Fibroblast of skin of right quadriceps (primary cell): ENCODE measurements at regions not wholly inside any gene's neighbourhood (a gene's known extent, or its start where the extent isn't known, plus 50 kb on each side); places are given as distances from the start of the nearest gene placed in this dataset.

Experiments
- DNase-seq: peaks from one replicate; pipeline ENCODE4 v3.0.0-alpha.2; 2013

DNA sequence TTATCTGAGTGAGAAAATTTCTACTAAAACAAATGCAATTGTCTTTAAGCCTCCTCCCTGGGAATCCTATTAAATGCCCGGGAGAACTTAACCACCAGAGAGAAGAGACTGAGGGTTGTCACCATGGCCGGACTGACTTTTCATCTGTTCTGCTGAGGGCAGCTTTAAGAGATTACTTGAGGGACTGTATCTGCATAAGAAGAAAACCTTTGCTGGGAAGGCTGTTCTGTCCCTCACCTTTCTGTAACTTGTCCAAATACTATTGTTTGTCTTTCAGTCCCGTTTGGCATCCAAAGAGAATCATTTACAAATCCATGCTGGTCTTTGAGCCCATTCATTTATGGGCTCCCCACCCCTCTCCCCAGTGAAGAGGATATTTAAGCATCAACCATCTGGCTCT, 306.3 kb upstream of the FLRT2 start:
- no peak for DNase-seq

- no peak for DNase-seq
These were observed 305.7 kb upstream of the FLRT2 start for GRCh38 chr14:85224241-85224640.

GRCh38 chr14:85233756-85234155, 296.2 kb upstream of the FLRT2 start:
- peak; percentile 54 for DNase-seq

GRCh38 chr14:85234156-85235025, 295.6 kb upstream of the FLRT2 start:
- peak; percentile 82 for DNase-seq

GRCh38 chr14:85235868-85236267, 294.1 kb upstream of the FLRT2 start:
- no peak for DNase-seq

- DNase-seq: no peak
These were observed 293.6 kb upstream of the FLRT2 start for GRCh38 chr14:85236296-85236695.

DNA sequence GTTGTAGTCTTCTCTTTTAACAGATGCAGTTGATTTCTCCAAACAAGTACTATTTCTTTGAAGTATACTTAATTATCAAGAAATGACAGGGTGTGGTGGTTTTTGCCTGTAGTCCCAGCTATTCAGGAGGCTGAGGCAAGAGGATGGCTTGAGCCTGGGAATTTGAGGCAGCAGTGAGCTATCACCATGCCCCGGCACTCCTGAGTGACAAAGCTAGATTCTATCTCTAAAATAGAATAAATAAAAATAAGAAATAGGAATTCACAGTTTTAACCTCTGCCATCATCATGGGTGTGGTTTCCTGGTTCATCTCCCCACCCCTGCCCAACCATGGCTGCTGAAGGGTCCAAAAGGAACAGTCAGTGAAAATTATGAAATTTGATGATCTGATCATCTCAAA, 290.2 kb upstream of the FLRT2 start:
- no peak for DNase-seq

GRCh38 chr14:85241022-85241855, 288.7 kb upstream of the FLRT2 start:
- peak; percentile 18 for DNase-seq

DNA sequence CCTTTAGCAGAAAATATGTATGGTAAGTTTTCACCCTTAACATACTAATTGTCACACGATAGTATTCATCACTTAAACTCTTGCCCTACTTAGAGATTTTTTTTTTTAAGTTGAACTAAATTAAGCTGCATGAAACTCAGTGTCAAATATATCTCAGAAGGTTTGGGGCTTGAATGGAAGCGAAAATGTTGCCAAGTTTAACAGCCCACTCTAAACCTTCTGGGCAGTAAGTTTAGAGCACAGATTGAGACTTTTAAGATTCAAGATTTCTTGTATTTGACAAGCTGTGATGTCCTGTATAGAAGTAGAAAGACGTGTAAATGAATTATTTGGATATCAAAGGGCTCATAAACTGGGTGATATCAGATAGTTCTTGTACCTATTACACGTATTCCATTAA, 287.3 kb upstream of the FLRT2 start:
- DNase-seq: no peak

DNA sequence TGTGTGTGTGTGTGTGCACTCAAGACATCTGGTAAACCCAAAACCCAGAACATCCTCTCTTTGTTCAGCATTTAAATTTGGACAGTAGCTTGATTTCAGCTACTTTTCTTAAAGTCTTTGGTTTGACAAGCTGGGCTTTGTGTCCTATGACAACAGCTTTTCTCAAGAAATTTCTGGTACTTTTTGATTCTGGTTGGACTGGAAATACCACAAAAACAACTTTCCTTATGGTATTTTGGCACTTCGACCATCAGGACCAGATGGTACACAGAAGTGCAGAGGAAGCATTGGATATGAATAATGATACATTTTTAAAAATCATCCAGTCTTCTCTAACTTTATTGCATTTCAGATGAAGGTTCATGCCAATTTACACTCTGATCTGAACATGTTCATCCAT, 286.6 kb upstream of the FLRT2 start:
- DNase-seq: no peak

DNA sequence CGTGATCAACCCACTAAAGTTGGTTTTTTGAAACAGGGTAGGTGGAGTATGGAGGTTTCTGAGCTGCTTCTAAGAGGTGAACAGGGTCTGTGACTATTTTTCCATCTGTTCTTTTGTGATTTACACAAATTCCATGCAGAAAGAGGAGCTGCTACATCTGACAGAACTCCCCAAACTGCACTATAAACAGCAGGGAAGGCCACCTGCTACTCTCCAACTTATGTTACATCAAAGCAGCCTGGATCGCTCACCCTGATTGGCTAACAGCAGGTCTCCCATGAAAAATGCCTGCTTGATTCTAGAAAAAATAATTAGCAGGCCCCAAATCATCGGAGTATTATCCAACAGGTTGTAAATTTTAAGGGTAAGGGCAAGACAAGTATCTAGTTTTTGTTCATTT, 282.9 kb upstream of the FLRT2 start:
- no peak for DNase-seq

DNA sequence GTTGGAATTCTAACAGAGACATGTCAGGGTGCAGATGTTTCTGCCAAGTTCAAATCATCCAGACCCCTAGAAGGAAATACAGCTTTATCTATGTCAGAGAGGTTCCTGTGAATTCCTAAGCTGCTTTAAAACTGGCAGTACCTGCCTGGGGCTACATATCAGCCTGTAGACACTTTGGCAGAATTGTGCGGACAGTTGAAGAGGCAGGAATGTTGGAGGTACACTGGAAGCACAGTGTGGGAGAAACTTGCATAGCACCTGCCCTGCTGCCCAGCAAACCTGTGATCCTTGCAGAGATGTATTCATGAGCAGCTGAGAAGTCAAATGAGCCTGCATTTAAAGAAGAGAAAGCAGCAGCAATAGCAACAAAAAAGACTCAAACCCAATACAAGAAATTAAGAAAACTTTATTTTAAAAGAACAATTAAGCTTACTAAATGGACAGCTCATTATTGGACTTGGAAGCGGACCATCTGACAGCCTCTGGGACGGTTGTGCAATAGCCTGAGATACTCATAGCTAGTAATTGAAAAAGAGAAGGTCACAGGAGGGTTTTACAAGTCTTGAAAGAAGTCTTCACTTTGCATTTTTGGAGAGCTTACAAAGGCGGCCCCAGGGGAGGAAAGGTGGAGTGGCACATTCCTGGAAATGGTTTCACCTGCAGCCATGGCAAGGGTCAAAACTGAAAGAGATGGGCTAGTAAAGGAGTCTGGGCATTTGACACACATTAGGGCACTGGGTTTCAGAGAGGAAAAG, 280.9 kb upstream of the FLRT2 start:
- no peak for DNase-seq

GRCh38 chr14:85250414-85251189, 279.3 kb upstream of the FLRT2 start:
- no peak for DNase-seq

DNA sequence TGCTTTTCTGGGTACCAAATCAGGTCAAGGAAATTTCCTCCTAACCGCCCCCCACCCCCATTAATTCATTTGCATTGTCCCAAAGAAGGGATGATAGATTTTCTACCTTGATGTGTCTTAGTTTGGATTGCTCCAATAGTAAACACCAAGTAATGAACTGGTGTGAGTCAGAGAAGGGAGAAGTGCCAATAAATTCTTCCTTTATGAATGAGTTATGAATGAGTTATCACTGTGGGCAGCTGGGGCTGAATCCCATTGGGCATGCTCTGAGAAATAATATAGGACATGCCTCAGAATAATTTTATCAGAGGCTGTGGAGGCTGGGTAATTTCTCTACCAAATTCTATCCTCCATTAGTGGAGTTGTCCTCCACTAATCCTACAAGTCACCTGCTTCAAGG, 277.9 kb upstream of the FLRT2 start:
- DNase-seq: peak; percentile 81

- peak; percentile 30 for DNase-seq
These were observed 275.2 kb upstream of the FLRT2 start for GRCh38 chr14:85254711-85255110.

DNA sequence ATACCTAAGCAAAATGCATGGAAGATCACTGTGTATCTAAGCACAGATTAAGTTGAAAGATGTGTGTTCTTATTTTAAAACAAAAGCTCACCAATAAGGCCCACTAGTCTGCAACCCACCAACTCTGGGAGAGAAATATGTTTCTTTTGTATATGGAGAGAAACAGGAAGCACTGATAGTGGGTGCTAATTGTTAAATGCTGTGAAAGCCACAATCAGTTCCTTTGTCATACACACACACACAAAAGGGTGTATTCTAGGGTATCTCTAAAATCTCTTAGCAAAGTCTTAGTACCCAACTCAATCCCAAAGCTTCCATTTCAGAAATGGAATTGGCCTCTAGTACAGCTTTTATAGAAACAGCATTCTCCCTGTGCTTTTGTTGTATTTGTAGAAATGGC, 272.7 kb upstream of the FLRT2 start:
- no peak for DNase-seq

DNA sequence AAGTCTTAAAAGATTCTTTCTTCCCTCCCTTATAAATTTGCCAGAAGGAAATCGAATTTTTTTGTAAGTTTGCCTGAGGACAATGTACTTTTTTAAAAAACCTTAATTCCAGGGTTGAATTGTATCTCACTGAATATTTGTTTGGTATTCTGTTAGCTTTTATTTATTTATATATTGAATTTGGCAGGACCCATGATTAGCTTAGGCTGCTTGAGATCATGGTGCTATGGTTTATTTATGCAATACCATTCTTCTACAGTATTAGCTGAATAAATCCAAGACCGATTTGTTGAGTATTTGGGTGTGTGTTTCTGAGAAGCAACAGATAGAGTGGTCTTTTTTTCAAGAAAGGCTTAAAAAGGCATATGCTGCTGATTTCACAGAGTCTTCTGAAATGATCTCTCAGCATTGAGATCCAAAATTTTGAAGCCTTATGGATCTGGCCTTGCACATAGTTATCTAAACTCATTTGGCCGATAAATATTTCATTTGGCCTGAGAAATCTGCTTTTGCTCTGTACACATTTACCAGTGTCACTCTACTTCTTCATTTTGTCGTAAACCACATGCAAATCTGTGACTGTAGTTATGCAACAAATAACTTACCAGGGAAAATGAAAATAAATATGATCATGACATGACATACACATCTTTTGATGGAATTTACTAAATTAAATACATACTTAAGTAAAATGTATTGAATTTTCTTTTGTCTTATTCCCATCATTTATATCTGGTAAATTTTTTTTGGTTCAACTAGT, 265.8 kb upstream of the FLRT2 start:
- no peak for DNase-seq

GRCh38 chr14:85273099-85273677, 256.8 kb upstream of the FLRT2 start:
- DNase-seq: no peak

DNA sequence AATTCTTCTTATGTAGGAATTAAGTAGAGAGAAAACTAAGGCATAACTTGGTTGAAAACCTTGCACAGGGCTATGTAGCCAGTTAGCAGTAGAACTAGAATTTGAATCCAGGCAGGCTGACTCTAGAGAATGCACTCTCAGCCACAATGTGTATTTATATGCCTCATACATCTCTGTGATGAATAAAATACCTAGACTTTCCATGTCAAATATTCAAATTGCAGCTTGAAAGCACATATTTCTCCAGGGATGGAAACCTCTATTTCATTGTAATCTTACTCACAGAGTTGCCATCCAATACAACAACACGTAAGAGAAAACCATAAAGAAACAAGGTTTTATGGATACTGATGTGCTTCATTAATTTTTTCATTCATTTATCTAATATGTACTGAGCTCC, 256.0 kb upstream of the FLRT2 start:
- DNase-seq: no peak

GRCh38 chr14:85276161-85276978, 253.6 kb upstream of the FLRT2 start:
- no peak for DNase-seq

DNA sequence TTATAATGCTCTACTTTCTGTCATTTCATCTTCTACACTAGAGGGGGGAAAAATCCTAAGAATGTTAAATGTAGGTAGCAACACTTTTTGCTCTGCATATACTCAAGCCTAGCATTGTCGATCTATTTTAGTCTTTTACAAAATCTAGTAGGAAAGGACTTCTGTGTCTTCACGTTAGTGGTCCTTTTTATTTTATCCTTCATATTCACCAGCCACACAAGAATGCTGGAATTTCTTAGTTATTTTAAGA, 253.0 kb upstream of the FLRT2 start:
- DNase-seq: no peak
